ENCODE measurements at regions not wholly inside any gene's neighbourhood (a gene's known extent, or its start where the extent isn't known, plus 50 kb on each side); places are given as distances from the start of the nearest gene placed in this dataset.

- in situ Hi-C loops (cut with HindIII; ENCODE audit: low sequenced_read_pairs): no loop called here
Measured at GRCh38 chr4:124331781-124332180, 380.8 kb downstream of the ANKRD50 start.

GRCh38 chr4:124333466-124333865 is 379.1 kb downstream of the ANKRD50 start:
- in situ Hi-C loops (cut with HindIII; ENCODE audit: low sequenced_read_pairs): no loop called here

GRCh38 chr4:124334119-124334518 is 378.4 kb downstream of the ANKRD50 start:
- in situ Hi-C loops (cut with HindIII; ENCODE audit: low sequenced_read_pairs): no loop called here

- in situ Hi-C loops (cut with HindIII; ENCODE audit: low sequenced_read_pairs): no loop called here
Measured at GRCh38 chr4:124337874-124338273, 374.7 kb downstream of the ANKRD50 start.

GRCh38 chr4:124343661-124344171 is 368.8 kb downstream of the ANKRD50 start:
- in situ Hi-C loops (cut with HindIII; ENCODE audit: low sequenced_read_pairs): no loop called here

- in situ Hi-C loops (cut with HindIII; ENCODE audit: low sequenced_read_pairs): no loop called here
Measured at GRCh38 chr4:124372916-124373315, 339.6 kb downstream of the ANKRD50 start.

- in situ Hi-C loops (cut with HindIII; ENCODE audit: low sequenced_read_pairs): no loop called here
Measured at GRCh38 chr4:124386163-124386562, 326.4 kb downstream of the ANKRD50 start.

- in situ Hi-C loops (cut with HindIII; ENCODE audit: low sequenced_read_pairs): no loop called here
Measured at GRCh38 chr4:124386648-124387047, 325.9 kb downstream of the ANKRD50 start.

- in situ Hi-C loops (cut with HindIII; ENCODE audit: low sequenced_read_pairs): no loop called here
Measured at GRCh38 chr4:124389591-124389990, 322.9 kb downstream of the ANKRD50 start.

- in situ Hi-C loops (cut with HindIII; ENCODE audit: low sequenced_read_pairs): no loop called here
Measured at GRCh38 chr4:124390861-124391260, 321.7 kb downstream of the ANKRD50 start.

- in situ Hi-C loops (cut with HindIII; ENCODE audit: low sequenced_read_pairs): no loop called here
Measured at GRCh38 chr4:124396333-124396732, 316.2 kb downstream of the ANKRD50 start.

GRCh38 chr4:124401606-124402005 is 310.9 kb downstream of the ANKRD50 start:
- in situ Hi-C loops (cut with HindIII; ENCODE audit: low sequenced_read_pairs): no loop called here

- in situ Hi-C loops (cut with HindIII; ENCODE audit: low sequenced_read_pairs): no loop called here
Measured at GRCh38 chr4:124409044-124409443, 303.5 kb downstream of the ANKRD50 start.

GRCh38 chr4:124414276-124415040 is 298.1 kb downstream of the ANKRD50 start:
- in situ Hi-C loops (cut with HindIII; ENCODE audit: low sequenced_read_pairs): no loop called here

- in situ Hi-C loops (cut with HindIII; ENCODE audit: low sequenced_read_pairs): no loop called here
Measured at GRCh38 chr4:124415146-124415545, 297.4 kb downstream of the ANKRD50 start.

GRCh38 chr4:124417371-124417770 is 295.2 kb downstream of the ANKRD50 start:
- in situ Hi-C loops (cut with HindIII; ENCODE audit: low sequenced_read_pairs): no loop called here

GRCh38 chr4:124420166-124420695 is 292.3 kb downstream of the ANKRD50 start:
- in situ Hi-C loops (cut with HindIII; ENCODE audit: low sequenced_read_pairs): no loop called here

- in situ Hi-C loops (cut with HindIII; ENCODE audit: low sequenced_read_pairs): no loop called here
Measured at GRCh38 chr4:124423160-124423559, 289.4 kb downstream of the ANKRD50 start.

GRCh38 chr4:124426279-124426678 is 286.3 kb downstream of the ANKRD50 start:
- in situ Hi-C loops (cut with HindIII; ENCODE audit: low sequenced_read_pairs): no loop called here

GRCh38 chr4:124427095-124427767 is 285.3 kb downstream of the ANKRD50 start:
- in situ Hi-C loops (cut with HindIII; ENCODE audit: low sequenced_read_pairs): no loop called here

- in situ Hi-C loops (cut with HindIII; ENCODE audit: low sequenced_read_pairs): no loop called here
Measured at GRCh38 chr4:124428648-124429047, 283.9 kb downstream of the ANKRD50 start.

- in situ Hi-C loops (cut with HindIII; ENCODE audit: low sequenced_read_pairs): no loop called here
Measured at GRCh38 chr4:124429746-124430250, 282.7 kb downstream of the ANKRD50 start.
